GM12891 (cell line): ENCODE measurements at regions not wholly inside any gene's neighbourhood (a gene's known extent, or its start where the extent isn't known, plus 50 kb on each side); places are given as distances from the start of the nearest gene placed in this dataset.

Source experiments
- DNase-seq: peaks from one replicate; pipeline ENCODE4 v3.0.0; 2011; ENCODE audit warnings: low spot score; ENCODE audit not compliant: insufficient read length
- FAIRE-seq: peaks from 2 replicates; lab custom pipeline; 2011; peaks lifted over from hg19 to GRCh38; lab: Jason Lieb, UNC
- PAX5 ChIP-seq: IDR thresholded peaks from 2 replicates; pipeline ENCODE4 v1.6.1; 2011; ENCODE audit warnings: low read length, moderate library complexity, mild to moderate bottlenecking; ENCODE audit not compliant: insufficient read depth, severe bottlenecking
- POLR2A ChIP-seq: IDR thresholded peaks from 2 replicates; pipeline ENCODE4 v1.6.1; 2011; ENCODE audit warnings: low read depth, low read length, control low read depth
- POLR2AphosphoS5 ChIP-seq: IDR thresholded peaks from 2 replicates; pipeline ENCODE4 v1.6.1; 2011; ENCODE audit warnings: low read depth, low read length, control low read depth
- POU2F2 ChIP-seq: IDR thresholded peaks from 2 replicates; pipeline ENCODE4 v1.6.1; 2011; ENCODE audit warnings: low read depth, mild to moderate bottlenecking, control low read depth, low read length, moderate library complexity
- SPI1 ChIP-seq: IDR thresholded peaks from 2 replicates; pipeline ENCODE4 v1.6.1; 2011; ENCODE audit warnings: low read depth, low read length, control low read depth
- TAF1 ChIP-seq: IDR thresholded peaks from 2 replicates; pipeline ENCODE4 v1.6.1; 2011; ENCODE audit warnings: low read depth, low read length, control low read depth

DNA sequence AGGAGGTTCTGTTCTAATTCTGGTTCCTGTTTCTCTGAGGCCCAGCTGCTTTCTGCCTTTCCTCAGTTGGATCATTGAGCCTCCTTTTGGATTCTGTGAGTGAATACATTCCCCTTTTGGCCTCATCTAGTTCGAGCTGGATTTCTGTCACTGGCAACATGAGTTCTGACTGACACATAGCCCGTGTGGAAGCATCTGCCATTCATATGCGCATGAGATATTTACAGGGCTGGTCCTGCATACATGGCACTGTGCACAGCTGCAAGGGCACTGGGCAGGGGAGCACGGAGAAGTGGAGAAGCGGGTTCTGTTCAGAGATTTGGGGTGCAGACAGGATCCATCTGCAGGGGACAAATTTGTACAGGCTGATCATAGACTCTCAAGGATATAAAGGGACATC lies 352.8 kb downstream of the RPS24 start:
- FAIRE-seq (no peak), DNase-seq (no peak)
- TF ChIP-seq POLR2AphosphoS5, result no peak
- TF ChIP-seq POLR2A, result no peak
- no peak for TF ChIP-seq TAF1
- no peak for TF ChIP-seq PAX5
- no peak for TF ChIP-seq SPI1
- TF ChIP-seq POU2F2, result no peak

DNA sequence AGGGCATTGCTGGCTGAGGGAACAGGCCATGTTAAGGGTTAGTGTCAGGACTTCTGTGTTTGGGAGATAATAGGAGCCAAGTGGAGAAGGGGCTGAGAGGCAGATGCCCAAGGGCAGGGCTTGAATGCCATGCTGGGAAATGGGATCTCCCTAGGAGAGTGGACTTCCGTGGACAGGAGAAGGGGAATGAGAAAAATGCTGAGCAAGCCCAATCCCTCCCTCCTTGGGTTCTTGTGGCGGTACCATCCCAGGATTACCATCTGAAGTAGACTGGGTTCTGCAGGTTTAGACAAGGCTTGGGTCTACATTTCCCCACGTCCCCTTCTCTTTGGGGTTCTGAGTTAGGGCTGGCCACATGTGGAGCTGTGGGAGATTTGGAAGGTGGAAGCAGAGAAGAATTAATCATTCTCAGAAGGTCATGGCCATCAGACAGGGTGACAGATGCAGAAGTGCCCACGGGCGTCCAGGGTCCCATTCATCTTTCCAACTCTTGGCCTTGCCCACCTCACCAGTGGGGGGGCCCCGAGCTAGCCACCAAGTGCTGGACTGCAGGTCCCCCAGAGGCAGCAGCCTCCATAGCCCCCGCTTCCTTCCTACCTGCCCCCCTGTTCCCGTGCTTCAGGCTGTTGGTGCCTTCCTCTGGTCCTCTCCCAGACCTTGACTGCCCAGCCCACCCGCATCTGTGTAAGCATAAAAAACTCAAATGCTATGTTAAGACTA lies 354.8 kb downstream of the RPS24 start:
- TF ChIP-seq POU2F2 (no peak), POLR2AphosphoS5 (no peak), PAX5 (no peak), TAF1 (no peak), SPI1 (no peak), POLR2A (no peak)
- DNase-seq (no peak), FAIRE-seq (no peak)

DNA sequence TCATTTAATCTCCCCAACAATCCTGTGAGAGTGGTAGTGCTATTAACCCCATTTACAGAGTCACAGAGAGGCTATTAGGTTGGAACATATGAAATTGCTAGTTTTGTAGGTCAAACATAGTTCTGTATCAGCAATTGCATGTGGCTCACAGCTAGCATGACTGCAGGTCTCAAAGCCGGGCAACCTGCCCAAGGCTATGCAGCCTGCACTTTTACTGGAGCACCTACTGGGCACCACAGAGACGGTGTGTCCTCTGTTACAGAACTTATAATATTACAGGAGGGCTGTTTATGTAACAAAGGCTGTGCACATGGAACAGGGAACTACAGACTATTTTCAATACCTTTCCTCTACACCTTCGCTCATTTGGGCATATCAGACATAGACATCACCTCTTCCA lies 355.8 kb downstream of the RPS24 start:
- FAIRE-seq, result no peak
- no peak for DNase-seq
- TF ChIP-seq POLR2AphosphoS5 (no peak), POU2F2 (no peak), PAX5 (no peak), SPI1 (no peak), TAF1 (no peak)

DNA sequence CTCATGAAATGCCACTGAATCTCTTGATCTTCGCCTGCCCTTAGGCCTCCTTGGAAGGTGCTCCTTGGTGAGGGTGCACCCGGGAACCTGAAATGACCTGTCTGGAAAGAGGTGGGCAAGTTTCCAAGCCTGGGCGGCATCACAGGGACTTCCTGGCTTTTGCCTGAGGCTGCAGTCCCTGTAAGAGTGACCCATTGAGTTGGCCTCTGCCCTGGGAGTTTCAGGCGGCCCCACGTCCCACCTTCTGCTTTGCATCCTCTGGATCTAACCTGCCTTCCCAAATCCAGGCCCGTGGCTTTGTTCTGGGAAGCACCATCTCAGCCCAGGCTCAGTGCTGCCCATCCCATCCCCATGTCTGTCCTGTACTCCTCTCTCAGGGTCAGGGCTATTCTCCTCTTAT lies 356.4 kb downstream of the RPS24 start:
- FAIRE-seq (no peak), DNase-seq (no peak)
- no peak for TF ChIP-seq PAX5
- TF ChIP-seq SPI1, result no peak
- TF ChIP-seq POLR2A, result no peak
- no peak for TF ChIP-seq POLR2AphosphoS5
- TF ChIP-seq TAF1, result no peak
- TF ChIP-seq POU2F2, result no peak

DNA sequence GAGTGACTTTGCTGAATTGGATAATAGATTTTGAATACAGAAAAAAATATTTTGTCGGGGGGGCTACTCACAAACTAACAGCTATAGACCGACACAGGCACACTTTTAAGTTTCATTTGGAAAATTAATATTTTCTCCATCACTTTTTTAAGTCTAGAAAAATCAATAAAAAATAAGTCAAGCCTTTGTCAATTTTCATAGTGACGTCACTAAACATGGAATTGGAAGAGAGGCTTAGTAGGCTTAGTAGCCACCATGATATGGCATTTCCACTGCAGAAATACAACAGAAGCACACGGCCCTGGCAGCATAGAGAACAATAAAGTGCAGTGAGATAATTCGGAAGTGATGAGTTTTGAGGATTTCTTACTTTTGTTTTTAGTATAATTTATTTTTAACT lies 357.2 kb downstream of the RPS24 start:
- TF ChIP-seq TAF1 (no peak), POLR2AphosphoS5 (no peak), POLR2A (no peak), SPI1 (no peak), POU2F2 (no peak), PAX5 (no peak)
- DNase-seq (no peak), FAIRE-seq (no peak)

DNA sequence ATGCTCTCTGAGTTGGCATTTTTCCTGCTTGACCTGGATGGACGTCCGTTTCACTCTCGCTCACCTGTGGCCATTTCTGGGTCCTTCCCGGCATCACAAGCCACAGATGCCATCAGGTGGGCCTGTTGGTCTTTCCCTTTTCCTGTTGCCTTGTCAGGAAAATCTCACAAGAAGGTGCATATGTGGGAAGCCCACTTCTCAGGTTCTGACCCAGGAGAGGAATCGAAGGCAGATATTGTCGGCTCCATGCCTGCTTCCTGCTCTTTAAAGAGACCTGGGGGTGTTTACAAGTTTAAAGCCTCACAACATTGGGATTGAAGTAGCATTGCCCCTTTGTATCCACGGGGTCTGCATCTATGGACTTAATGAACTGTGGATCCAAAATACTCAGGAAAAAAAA lies 357.9 kb downstream of the RPS24 start:
- TF ChIP-seq TAF1, result no peak
- no peak for TF ChIP-seq POLR2A
- TF ChIP-seq POLR2AphosphoS5, result no peak
- no peak for TF ChIP-seq SPI1
- no peak for TF ChIP-seq POU2F2
- TF ChIP-seq PAX5, result no peak
- FAIRE-seq (no peak), DNase-seq (no peak)

DNA sequence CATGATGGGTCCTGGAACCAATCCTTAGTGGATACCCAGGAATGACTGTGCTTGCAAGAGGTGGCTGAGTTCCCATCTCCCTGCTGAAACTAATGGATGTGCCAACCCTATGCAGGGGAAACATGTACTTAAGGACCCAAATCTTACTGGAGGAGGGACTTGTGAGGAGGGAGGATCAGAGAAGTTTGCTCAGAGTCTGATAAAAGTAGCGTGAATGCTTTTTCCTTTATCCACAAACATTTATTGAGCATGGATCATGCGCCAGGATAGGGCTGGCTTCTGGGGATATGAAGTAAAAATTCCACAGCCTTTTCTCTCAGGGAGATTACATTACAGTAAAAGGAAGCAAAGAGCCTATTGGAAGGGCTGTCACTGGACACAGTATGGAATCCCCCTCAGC lies 358.5 kb downstream of the RPS24 start:
- TF ChIP-seq TAF1, result no peak
- no peak for TF ChIP-seq POU2F2
- TF ChIP-seq POLR2A, result no peak
- TF ChIP-seq POLR2AphosphoS5, result no peak
- TF ChIP-seq PAX5, result no peak
- TF ChIP-seq SPI1, result no peak
- FAIRE-seq, result no peak
- no peak for DNase-seq

DNA sequence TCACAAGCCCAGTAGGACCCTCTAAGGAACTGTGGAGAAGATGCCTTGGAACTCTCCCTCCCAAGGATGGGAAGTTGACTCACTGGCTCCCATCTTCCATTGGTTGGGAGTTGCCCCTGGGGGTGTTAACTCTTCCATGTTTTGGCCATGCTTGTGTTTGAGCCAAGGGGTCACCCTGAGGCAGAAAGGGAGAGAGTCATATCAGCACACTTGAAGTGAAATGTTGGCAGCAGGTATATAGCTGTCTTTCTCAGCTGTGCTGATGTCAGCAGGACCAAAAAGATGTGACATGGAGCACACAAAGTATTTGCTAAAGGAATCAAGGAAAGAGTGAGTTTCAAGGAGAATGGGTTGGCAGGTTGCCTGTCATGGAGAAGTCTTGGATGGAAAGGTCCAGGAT lies 359.4 kb downstream of the RPS24 start:
- no peak for DNase-seq
- no peak for FAIRE-seq
- TF ChIP-seq TAF1 (no peak), POU2F2 (no peak), POLR2A (no peak), POLR2AphosphoS5 (no peak), PAX5 (no peak), SPI1 (no peak)

DNA sequence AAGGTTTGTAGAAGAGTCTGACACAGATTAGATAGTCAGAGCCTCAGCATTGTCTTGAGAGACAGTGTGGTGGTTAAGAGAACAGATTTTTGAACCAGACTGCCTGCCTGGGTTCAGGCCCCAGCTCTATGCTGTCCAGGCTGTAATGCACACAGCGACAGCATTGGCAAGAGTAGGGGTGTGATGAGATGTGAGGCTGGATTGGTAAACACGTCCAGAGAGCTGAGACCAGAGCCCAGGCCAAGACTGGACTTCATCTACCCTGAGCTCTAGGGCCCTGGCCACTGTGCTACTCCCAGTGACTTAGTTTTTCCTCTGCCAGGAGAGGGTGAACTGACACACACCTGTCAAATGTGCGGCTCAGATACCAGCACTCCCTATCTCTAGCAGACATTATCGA lies 360.4 kb downstream of the RPS24 start:
- no peak for DNase-seq
- FAIRE-seq, result no peak
- TF ChIP-seq PAX5, result no peak
- no peak for TF ChIP-seq POLR2AphosphoS5
- no peak for TF ChIP-seq POU2F2
- TF ChIP-seq TAF1, result no peak
- no peak for TF ChIP-seq SPI1
- TF ChIP-seq POLR2A, result no peak

DNA sequence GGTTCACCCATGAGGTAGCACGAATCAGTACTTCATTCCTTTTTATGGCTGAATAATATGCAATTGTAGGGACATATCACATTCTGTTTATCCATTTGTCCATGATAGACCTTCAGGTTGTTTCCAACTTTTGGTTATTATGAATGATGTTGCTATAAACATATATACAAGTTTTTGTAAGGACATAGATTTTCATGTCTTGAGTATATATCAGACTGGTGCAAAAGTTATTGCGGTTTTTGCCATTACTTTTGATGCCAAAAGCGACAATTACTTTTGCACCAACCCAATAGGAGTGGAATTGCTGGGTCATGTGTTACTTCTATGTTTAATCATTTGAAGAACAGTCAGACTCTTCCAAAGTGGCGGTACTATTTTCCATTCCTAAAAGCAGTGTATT lies 361.5 kb downstream of the RPS24 start:
- FAIRE-seq, result no peak
- no peak for DNase-seq
- TF ChIP-seq PAX5 (no peak), POLR2A (no peak), POLR2AphosphoS5 (no peak), POU2F2 (no peak), TAF1 (no peak), SPI1 (no peak)
